ENCODE measurements at regions not wholly inside any gene's neighbourhood (a gene's known extent, or its start where the extent isn't known, plus 50 kb on each side); places are given as distances from the start of the nearest gene placed in this dataset.

GRCh38 chr13:80551650-80552497 lies 210.9 kb upstream of the SPRY2 start:
- no peaks in the 10 kb centered on the region for H3K9me3 ChIP-seq (ENCODE audit: low read length)
- no peaks in the 10 kb centered on the region for H3K9me2 ChIP-seq (ENCODE audit: insufficient read depth, low read length)
- intact Hi-C loops (cut with micrococcal nuclease; ENCODE audit: unreplicated experiment): no loop called here
- TF ChIP-seq, protein P1, sequence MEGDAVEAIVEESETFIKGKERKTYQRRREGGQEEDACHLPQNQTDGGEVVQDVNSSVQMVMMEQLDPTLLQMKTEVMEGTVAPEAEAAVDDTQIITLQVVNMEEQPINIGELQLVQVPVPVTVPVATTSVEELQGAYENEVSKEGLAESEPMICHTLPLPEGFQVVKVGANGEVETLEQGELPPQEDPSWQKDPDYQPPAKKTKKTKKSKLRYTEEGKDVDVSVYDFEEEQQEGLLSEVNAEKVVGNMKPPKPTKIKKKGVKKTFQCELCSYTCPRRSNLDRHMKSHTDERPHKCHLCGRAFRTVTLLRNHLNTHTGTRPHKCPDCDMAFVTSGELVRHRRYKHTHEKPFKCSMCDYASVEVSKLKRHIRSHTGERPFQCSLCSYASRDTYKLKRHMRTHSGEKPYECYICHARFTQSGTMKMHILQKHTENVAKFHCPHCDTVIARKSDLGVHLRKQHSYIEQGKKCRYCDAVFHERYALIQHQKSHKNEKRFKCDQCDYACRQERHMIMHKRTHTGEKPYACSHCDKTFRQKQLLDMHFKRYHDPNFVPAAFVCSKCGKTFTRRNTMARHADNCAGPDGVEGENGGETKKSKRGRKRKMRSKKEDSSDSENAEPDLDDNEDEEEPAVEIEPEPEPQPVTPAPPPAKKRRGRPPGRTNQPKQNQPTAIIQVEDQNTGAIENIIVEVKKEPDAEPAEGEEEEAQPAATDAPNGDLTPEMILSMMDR (conservative IDR thresholded peaks at IDR 0.05; ENCODE audit: low read length): no peak
- TF ChIP-seq EZH2phosphoT487 (IDR thresholded peaks at IDR 0.05; ENCODE audit: borderline replicate concordance, low read depth, low read length): no peak
- no peaks in the 10 kb centered on the region for H3K36me3 ChIP-seq (ENCODE audit: insufficient read depth, low read length)
- no peak overlapping the region for H3K4me2 ChIP-seq (ENCODE audit: low read length)
- BruUV-seq (replicated peaks): no TSS peak
- H2AFZ ChIP-seq (ENCODE audit: low read length): no peak overlapping the region
- no peaks in the 10 kb centered on the region for H3K79me2 ChIP-seq (ENCODE audit: insufficient read depth, low read depth, low read length)
- ChIA-PET POLR2A (interaction anchor here (0.6 to 0.7 kb wide), 3 partner anchors 295 to 843 kb away, joined by 3 to 4 read pairs (median 3); no protein-coding TSS in a partner anchor), CTCF (ENCODE audit: unreplicated experiment) (no interaction called here)
- no peak overlapping the region for H3K4me3 ChIP-seq (ENCODE audit: low read depth, low read length, poor library complexity, severe bottlenecking)
- no peak overlapping the region for H3K27ac ChIP-seq (ENCODE audit: low read depth, low read length, poor library complexity, severe bottlenecking)
- no peaks in the 10 kb centered on the region for H3K4me1 ChIP-seq (ENCODE audit: insufficient read depth, low read length, poor library complexity, severe bottlenecking)
- no peaks in the 10 kb centered on the region for H4K20me1 ChIP-seq (ENCODE audit: insufficient read depth, low read length)
- no peak for DNase-seq (ENCODE audit: low spot score)

- BruUV-seq (replicated peaks): no TSS peak
- H3K9me3 ChIP-seq (ENCODE audit: low read length): no peaks in the 10 kb centered on the region
- H3K79me2 ChIP-seq (ENCODE audit: insufficient read depth, low read depth, low read length): no peaks in the 10 kb centered on the region
- no peak for TF ChIP-seq EZH2phosphoT487 (IDR thresholded peaks at IDR 0.05; ENCODE audit: borderline replicate concordance, low read depth, low read length)
- TF ChIP-seq, protein P1 (conservative IDR thresholded peaks at IDR 0.05; ENCODE audit: low read length): no peak
- no peak for DNase-seq (ENCODE audit: low spot score)
- H3K4me3 ChIP-seq (ENCODE audit: low read depth, low read length, poor library complexity, severe bottlenecking): no peak overlapping the region
- no peaks in the 10 kb centered on the region for H3K36me3 ChIP-seq (ENCODE audit: insufficient read depth, low read length)
- no peak overlapping the region for H3K4me2 ChIP-seq (ENCODE audit: low read length)
- H3K9me2 ChIP-seq (ENCODE audit: insufficient read depth, low read length): no peaks in the 10 kb centered on the region
- H3K27ac ChIP-seq (ENCODE audit: low read depth, low read length, poor library complexity, severe bottlenecking): no peak overlapping the region
- CTCF ChIA-PET (ENCODE audit: unreplicated experiment): no interaction called here
- H3K4me1 ChIP-seq (ENCODE audit: insufficient read depth, low read length, poor library complexity, severe bottlenecking): no peaks in the 10 kb centered on the region
- no peaks in the 10 kb centered on the region for H4K20me1 ChIP-seq (ENCODE audit: insufficient read depth, low read length)
- intact Hi-C loops (cut with micrococcal nuclease; ENCODE audit: unreplicated experiment): no loop called here
- POLR2A ChIA-PET: interaction anchor here (0.6 kb wide), 1 partner anchor 844 kb away, joined by 4 read pairs; no protein-coding TSS in a partner anchor
- H2AFZ ChIP-seq (ENCODE audit: low read length): no peak overlapping the region
These were observed 210.1 kb upstream of the SPRY2 start for GRCh38 chr13:80550971-80551441.

- Histone ChIP-seq H3K4me1 (ENCODE audit: insufficient read depth, low read length, poor library complexity, severe bottlenecking) (no peaks in the 10 kb centered on the region), H3K36me3 (ENCODE audit: insufficient read depth, low read length) (no peaks in the 10 kb centered on the region), H2AFZ (ENCODE audit: low read length) (no peak overlapping the region), H4K20me1 (ENCODE audit: insufficient read depth, low read length) (no peaks in the 10 kb centered on the region), H3K27ac (ENCODE audit: low read depth, low read length, poor library complexity, severe bottlenecking) (no peak overlapping the region), H3K79me2 (ENCODE audit: insufficient read depth, low read depth, low read length) (no peaks in the 10 kb centered on the region), H3K4me3 (ENCODE audit: low read depth, low read length, poor library complexity, severe bottlenecking) (no peak overlapping the region), H3K9me3 (ENCODE audit: low read length) (no peaks in the 10 kb centered on the region), H3K4me2 (ENCODE audit: low read length) (no peak overlapping the region), H3K9me2 (ENCODE audit: insufficient read depth, low read length) (no peaks in the 10 kb centered on the region)
- ChIA-PET CTCF (ENCODE audit: unreplicated experiment) (no interaction called here), POLR2A (no interaction called here)
- no peak for DNase-seq (ENCODE audit: low spot score)
- intact Hi-C loops (cut with micrococcal nuclease; ENCODE audit: unreplicated experiment): no loop called here
- TF ChIP-seq, protein P1 (conservative IDR thresholded peaks at IDR 0.05; ENCODE audit: low read length): no peak
- TF ChIP-seq EZH2phosphoT487 (IDR thresholded peaks at IDR 0.05; ENCODE audit: borderline replicate concordance, low read depth, low read length): no peak
- BruUV-seq (replicated peaks): no TSS peak
These were observed 208.0 kb upstream of the SPRY2 start for GRCh38 chr13:80548915-80549314.
